Neural cell (in vitro differentiated cells): ENCODE measurements at regions not wholly inside any gene's neighbourhood (a gene's known extent, or its start where the extent isn't known, plus 50 kb on each side); places are given as distances from the start of the nearest gene placed in this dataset.
A peak's percentile ranks its signal among the peaks of the same experiment; 100 is the strongest.

Experiments
- H2AFZ ChIP-seq: fragments of 200-600, 300-800 bp; sonication (generic), shearing (Covaris generic); 2 replicates; pipeline ENCODE4 v1.6.0; 2014; ENCODE audit warnings: low read depth, mild to moderate bottlenecking, antibody characterized with exemption, low read length, moderate library complexity
- H3F3A ChIP-seq: fragments of 200-600 bp; shearing (Covaris generic); 2 replicates; pipeline ENCODE4 v1.6.1; 2016; ENCODE audit warnings: mild to moderate bottlenecking, moderate library complexity, mixed read lengths, antibody characterized with exemption, low read length; ENCODE audit not compliant: insufficient read depth, poor library complexity, severe bottlenecking
- H3K27ac ChIP-seq: fragments of 200-600, 300-800 bp; sonication (generic), shearing (Covaris generic); 2 replicates; pipeline ENCODE4 v1.5.1; 2014; ENCODE audit warnings: mild to moderate bottlenecking, low read length, moderate library complexity
- H3K27me3 ChIP-seq: fragments of 300-800, 200-600 bp; sonication (generic), shearing (Covaris generic); 2 replicates; pipeline ENCODE4 v1.6.0; 2014; ENCODE audit warnings: mild to moderate bottlenecking, low read depth, low read length, moderate library complexity; ENCODE audit not compliant: insufficient read depth
- H3K36me3 ChIP-seq: fragments of 300-800, 200-600 bp; sonication (generic), shearing (Covaris generic); 2 replicates; pipeline ENCODE4 v1.5.1; 2014; ENCODE audit warnings: mild to moderate bottlenecking, antibody characterized with exemption, low read length, moderate library complexity; ENCODE audit not compliant: insufficient read depth
- H3K4me2 ChIP-seq: fragments of 300-800, 200-600 bp; sonication (generic), shearing (Covaris generic); 2 replicates; pipeline ENCODE4 v1.6.0; 2014; ENCODE audit warnings: mild to moderate bottlenecking, low read length
- H3K4me3 ChIP-seq: fragments of 300-800, 200-600 bp; sonication (generic), shearing (Covaris generic); 2 replicates; pipeline ENCODE4 v1.5.1; 2014; ENCODE audit warnings: mild to moderate bottlenecking, low read length, moderate library complexity
- H3K79me2 ChIP-seq: fragments of 200-600 bp; shearing (Covaris generic); replicated peaks from 2 replicates; pipeline ENCODE4 v1.6.0; 2014; ENCODE audit warnings: mild to moderate bottlenecking, low read length, moderate library complexity; ENCODE audit not compliant: insufficient read depth
- H3K9ac ChIP-seq: fragments of 300-800, 200-600 bp; sonication (generic), shearing (Covaris generic); 2 replicates; pipeline ENCODE4 v1.6.1; 2016; ENCODE audit warnings: mild to moderate bottlenecking, low read length, mixed read lengths
- H3K9me2 ChIP-seq: fragments of 200-600 bp; shearing (Covaris generic); 2 replicates; pipeline ENCODE4 v1.6.1; 2016; ENCODE audit warnings: mild to moderate bottlenecking, low read length, mixed read lengths; ENCODE audit not compliant: insufficient read depth
- H3K9me3 ChIP-seq: fragments of 200-600, 300-800 bp; sonication (generic), shearing (Covaris generic); 2 replicates; pipeline ENCODE4 v1.6.1; 2016; ENCODE audit warnings: mild to moderate bottlenecking, mixed run types, low read length, moderate library complexity, mixed read lengths
- H4K20me1 ChIP-seq: fragments of 200-600 bp; shearing (Covaris generic); 2 replicates; pipeline ENCODE4 v1.6.1; 2016; ENCODE audit warnings: mild to moderate bottlenecking, mixed run types; ENCODE audit not compliant: insufficient read depth
- CTCF ChIP-seq: fragments of 450-650 bp; IDR thresholded peaks from 2 replicates; pipeline ENCODE4 v1.5.1; 2014; ENCODE audit warnings: antibody characterized with exemption, mild to moderate bottlenecking, moderate library complexity; ENCODE audit not compliant: poor library complexity, severe bottlenecking
- EP300 ChIP-seq: fragments of 450-650 bp; conservative IDR thresholded peaks from 2 replicates; pipeline ENCODE4 v1.6.1; 2014; ENCODE audit warnings: antibody characterized with exemption, mild to moderate bottlenecking, moderate library complexity; ENCODE audit not compliant: poor library complexity, severe bottlenecking
- EZH2 ChIP-seq: fragments of 200-600, 300-800 bp; shearing (Covaris generic), sonication (generic); IDR thresholded peaks from 2 replicates; pipeline ENCODE4 v1.6.1; 2014; ENCODE audit warnings: antibody characterized with exemption, low read length, borderline replicate concordance, mild to moderate bottlenecking; ENCODE audit not compliant: insufficient read depth, poor library complexity, severe bottlenecking
- MXI1 ChIP-seq: fragments of 450-650 bp; conservative IDR thresholded peaks from 2 replicates; pipeline ENCODE4 v1.6.1; 2014; ENCODE audit warnings: antibody characterized with exemption, mild to moderate bottlenecking; ENCODE audit not compliant: poor library complexity, severe bottlenecking
- POLR2AphosphoS5 ChIP-seq: IDR thresholded peaks from 2 replicates; pipeline ENCODE4 v1.6.1; 2012
- RAD21 ChIP-seq: fragments of 450-650 bp; conservative IDR thresholded peaks from 2 replicates; pipeline ENCODE4 v1.6.1; 2014; ENCODE audit warnings: antibody characterized with exemption, mild to moderate bottlenecking, moderate library complexity
- REST ChIP-seq: IDR thresholded peaks from 2 replicates; pipeline ENCODE4 v1.6.1; 2012; ENCODE audit warnings: borderline replicate concordance
- SMC3 ChIP-seq: fragments of 450-650 bp; conservative IDR thresholded peaks from 2 replicates; pipeline ENCODE4 v1.6.1; 2014; ENCODE audit warnings: antibody characterized with exemption, mild to moderate bottlenecking, moderate library complexity; ENCODE audit not compliant: poor library complexity
- TAF1 ChIP-seq: IDR thresholded peaks from 2 replicates; pipeline ENCODE4 v1.6.1; 2012; ENCODE audit warnings: low read depth

DNA sequence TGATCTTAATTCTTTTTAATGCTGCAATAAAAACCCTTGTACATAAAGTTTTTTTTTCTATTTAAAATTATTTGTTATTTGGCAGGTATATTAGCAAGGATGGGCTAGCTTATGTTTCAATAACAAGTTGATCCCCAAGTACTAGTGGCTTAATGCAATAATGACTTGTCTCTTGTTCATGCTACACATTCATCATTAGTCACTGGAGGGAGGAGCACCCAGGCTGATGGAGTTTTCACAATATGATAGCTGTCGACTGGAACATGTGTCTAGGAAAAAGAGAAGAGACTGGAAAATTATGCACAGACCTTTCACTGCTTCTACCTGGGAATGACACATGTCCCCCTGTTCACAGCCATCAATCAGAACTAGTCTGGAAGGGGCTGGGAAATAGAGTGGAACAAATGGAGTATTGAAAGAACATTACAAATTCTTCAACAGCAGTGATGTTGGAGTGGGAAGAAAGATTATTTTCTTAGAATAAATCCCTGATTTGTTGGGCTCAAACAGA, 387.9 kb upstream of the RPS6KA3 start:
- H3K27ac ChIP-seq = no peak overlapping the region

DNA sequence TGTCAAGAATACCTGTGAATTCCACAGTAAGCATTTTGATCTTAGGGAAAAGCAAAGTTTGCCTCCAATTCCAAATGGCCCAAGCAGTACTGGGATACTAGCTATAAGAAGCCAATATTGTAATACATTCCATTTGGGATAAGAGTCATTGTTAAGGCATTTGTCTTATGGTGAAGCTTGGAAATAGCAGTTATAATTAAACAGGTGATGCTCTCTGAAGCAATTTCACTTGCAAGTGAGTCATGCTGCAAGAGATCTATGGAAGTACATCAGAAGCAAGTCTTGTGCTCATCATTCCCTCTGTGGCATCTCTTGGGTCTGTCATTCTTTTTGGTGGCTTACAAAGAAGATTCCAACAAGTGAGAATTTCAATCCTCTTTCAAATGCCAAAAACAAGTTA, 386.4 kb upstream of the RPS6KA3 start:
- Histone ChIP-seq H3K79me2 (no peaks in the 10 kb centered on the region), H3F3A (no peaks in the 10 kb centered on the region), H3K27me3 (no peaks in the 10 kb centered on the region), H2AFZ (no peak overlapping the region), H3K9ac (no peak overlapping the region), H3K4me3 (no peak overlapping the region), H4K20me1 (no peaks in the 10 kb centered on the region), H3K9me3 (no peaks in the 10 kb centered on the region), H3K4me2 (no peak overlapping the region), H3K9me2 (no peaks in the 10 kb centered on the region), H3K27ac (no peak overlapping the region), H3K36me3 (no peaks in the 10 kb centered on the region)
- TF ChIP-seq EZH2 (no peak), POLR2AphosphoS5 (no peak), SMC3 (no peak), REST (no peak), EP300 (no peak), CTCF (no peak), TAF1 (no peak), MXI1 (no peak), RAD21 (no peak)

More for the DNA sequence above, 387.9 kb upstream of the RPS6KA3 start:
- no peak overlapping the region for H3K4me3 ChIP-seq
- no peak overlapping the region for H3K9ac ChIP-seq
- H3K27me3 ChIP-seq = no peaks in the 10 kb centered on the region
- no peaks in the 10 kb centered on the region for H4K20me1 ChIP-seq
- no peaks in the 10 kb centered on the region for H3K9me3 ChIP-seq
- H3K79me2 ChIP-seq = no peaks in the 10 kb centered on the region
- H3F3A ChIP-seq = no peaks in the 10 kb centered on the region
- H3K4me2 ChIP-seq = no peak overlapping the region
- TF ChIP-seq EP300 (peak; percentile 57), REST (peak; percentile 73), MXI1 (no peak), TAF1 (no peak), EZH2 (no peak), RAD21 (no peak), POLR2AphosphoS5 (no peak)
- H3K36me3 ChIP-seq = no peaks in the 10 kb centered on the region
- no peaks in the 10 kb centered on the region for H3K9me2 ChIP-seq
- no peak overlapping the region for H2AFZ ChIP-seq
